ENCODE measurements at regions not wholly inside any gene's neighbourhood (a gene's known extent, or its start where the extent isn't known, plus 50 kb on each side); places are given as distances from the start of the nearest gene placed in this dataset.

- TF ChIP-seq TCF7L2 (IDR thresholded peaks at IDR 0.05; ENCODE audit: borderline replicate concordance, extremely low read depth, insufficient read depth, insufficient read length), result no peak
- TF ChIP-seq CTCF (IDR thresholded peaks at IDR 0.05 in 2 of 3, conservative IDR thresholded peaks at IDR 0.05 in 1 of 3; ENCODE audit: borderline replicate concordance in 1 of 3, insufficient read depth in 1 of 3, low read depth in 2 of 3, low read length in 2 of 3), result no peak
- TF ChIP-seq RAD21 (IDR thresholded peaks at IDR 0.05; ENCODE audit: low read depth), result no peak
- TF ChIP-seq POLR2A (IDR thresholded peaks at IDR 0.05; ENCODE audit: borderline replicate concordance, extremely low read depth, insufficient read depth, insufficient read length), result no peak
- no peak for TF ChIP-seq EGR1 (IDR thresholded peaks at IDR 0.05; ENCODE audit: low read depth)
- TF ChIP-seq ZFX (IDR thresholded peaks at IDR 0.05), result no peak
- no peak for TF ChIP-seq POLR2AphosphoS5 (IDR thresholded peaks at IDR 0.05; ENCODE audit: low read depth, low read length)
- TF ChIP-seq EZH2 (IDR thresholded peaks at IDR 0.05), result no peak
- TF ChIP-seq SP1 (IDR thresholded peaks at IDR 0.05; ENCODE audit: low read depth), result no peak
- TF ChIP-seq REST (IDR thresholded peaks at IDR 0.05; ENCODE audit: low read depth), result no peak
Observed at GRCh38 chrX:74162199-74162598, 141.8 kb upstream of the ZCCHC13 start.
